ENCODE measurements at regions not wholly inside any gene's neighbourhood (a gene's known extent, or its start where the extent isn't known, plus 50 kb on each side); places are given as distances from the start of the nearest gene placed in this dataset.

DNA sequence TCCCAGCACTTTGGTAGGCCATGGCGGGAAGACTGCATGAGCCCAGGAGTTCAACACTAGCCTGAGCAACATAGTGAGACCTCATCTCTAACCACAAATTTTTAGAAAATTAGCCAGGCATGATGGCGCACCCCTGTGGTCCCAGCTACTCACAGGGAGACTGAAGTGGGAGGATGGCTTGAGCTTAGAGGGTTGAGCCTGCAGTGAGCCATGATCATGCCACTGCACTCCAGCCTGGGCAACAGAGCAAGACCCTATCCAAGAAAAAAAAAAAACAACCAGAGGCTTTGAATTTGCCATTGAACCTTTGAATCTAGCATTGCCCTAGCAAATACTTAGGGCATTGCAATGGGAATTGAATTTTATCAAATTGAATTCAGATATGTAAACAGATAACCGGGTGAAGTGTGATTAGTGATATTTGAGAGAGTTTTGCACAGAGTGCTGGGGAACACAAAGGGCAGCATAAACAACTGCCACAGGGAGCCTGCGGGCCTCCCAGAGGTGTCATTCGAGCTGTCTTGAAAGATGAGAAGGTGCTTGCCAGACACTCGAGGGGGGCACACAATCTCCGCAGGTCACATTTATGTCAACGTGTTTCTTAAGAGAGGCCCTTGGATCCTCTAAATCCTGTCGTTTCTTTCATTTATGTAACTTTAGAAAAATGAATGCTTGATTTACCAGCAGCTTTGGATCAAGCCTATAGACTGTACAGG lies 200.3 kb downstream of the AASDH start:
- no peak for TF ChIP-seq SIN3A (IDR thresholded peaks at IDR 0.05; ENCODE audit: borderline replicate concordance, insufficient read depth, low read length)
- TF ChIP-seq, protein P1, sequence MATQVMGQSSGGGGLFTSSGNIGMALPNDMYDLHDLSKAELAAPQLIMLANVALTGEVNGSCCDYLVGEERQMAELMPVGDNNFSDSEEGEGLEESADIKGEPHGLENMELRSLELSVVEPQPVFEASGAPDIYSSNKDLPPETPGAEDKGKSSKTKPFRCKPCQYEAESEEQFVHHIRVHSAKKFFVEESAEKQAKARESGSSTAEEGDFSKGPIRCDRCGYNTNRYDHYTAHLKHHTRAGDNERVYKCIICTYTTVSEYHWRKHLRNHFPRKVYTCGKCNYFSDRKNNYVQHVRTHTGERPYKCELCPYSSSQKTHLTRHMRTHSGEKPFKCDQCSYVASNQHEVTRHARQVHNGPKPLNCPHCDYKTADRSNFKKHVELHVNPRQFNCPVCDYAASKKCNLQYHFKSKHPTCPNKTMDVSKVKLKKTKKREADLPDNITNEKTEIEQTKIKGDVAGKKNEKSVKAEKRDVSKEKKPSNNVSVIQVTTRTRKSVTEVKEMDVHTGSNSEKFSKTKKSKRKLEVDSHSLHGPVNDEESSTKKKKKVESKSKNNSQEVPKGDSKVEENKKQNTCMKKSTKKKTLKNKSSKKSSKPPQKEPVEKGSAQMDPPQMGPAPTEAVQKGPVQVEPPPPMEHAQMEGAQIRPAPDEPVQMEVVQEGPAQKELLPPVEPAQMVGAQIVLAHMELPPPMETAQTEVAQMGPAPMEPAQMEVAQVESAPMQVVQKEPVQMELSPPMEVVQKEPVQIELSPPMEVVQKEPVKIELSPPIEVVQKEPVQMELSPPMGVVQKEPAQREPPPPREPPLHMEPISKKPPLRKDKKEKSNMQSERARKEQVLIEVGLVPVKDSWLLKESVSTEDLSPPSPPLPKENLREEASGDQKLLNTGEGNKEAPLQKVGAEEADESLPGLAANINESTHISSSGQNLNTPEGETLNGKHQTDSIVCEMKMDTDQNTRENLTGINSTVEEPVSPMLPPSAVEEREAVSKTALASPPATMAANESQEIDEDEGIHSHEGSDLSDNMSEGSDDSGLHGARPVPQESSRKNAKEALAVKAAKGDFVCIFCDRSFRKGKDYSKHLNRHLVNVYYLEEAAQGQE (IDR thresholded peaks at IDR 0.05; ENCODE audit: insufficient read depth in 1 of 2, low read depth in 2 of 2, low read length in 2 of 2), result no peak
- TF ChIP-seq TAF1 (IDR thresholded peaks at IDR 0.05; ENCODE audit: borderline replicate concordance, insufficient read depth, low read length), result no peak
- TF ChIP-seq POLR2AphosphoS5 (IDR thresholded peaks at IDR 0.05; ENCODE audit: low read depth, low read length), result no peak
- TF ChIP-seq FOXP2 (optimal IDR thresholded peaks at IDR 0.05; ENCODE audit: borderline replicate concordance, extremely low read depth, extremely low read length, insufficient read depth), result no peak

- no peak for TF ChIP-seq SIN3A (IDR thresholded peaks at IDR 0.05; ENCODE audit: borderline replicate concordance, insufficient read depth, low read length)
- TF ChIP-seq, protein P1 (IDR thresholded peaks at IDR 0.05; ENCODE audit: insufficient read depth in 1 of 2, low read depth in 2 of 2, low read length in 2 of 2), result no peak
- no peak for TF ChIP-seq POLR2AphosphoS5 (IDR thresholded peaks at IDR 0.05; ENCODE audit: low read depth, low read length)
- no peak for TF ChIP-seq FOXP2 (optimal IDR thresholded peaks at IDR 0.05; ENCODE audit: borderline replicate concordance, extremely low read depth, extremely low read length, insufficient read depth)
- no peak for TF ChIP-seq TAF1 (IDR thresholded peaks at IDR 0.05; ENCODE audit: borderline replicate concordance, insufficient read depth, low read length)
Measured at GRCh38 chr4:56185901-56186300, 201.4 kb downstream of the AASDH start.

DNA sequence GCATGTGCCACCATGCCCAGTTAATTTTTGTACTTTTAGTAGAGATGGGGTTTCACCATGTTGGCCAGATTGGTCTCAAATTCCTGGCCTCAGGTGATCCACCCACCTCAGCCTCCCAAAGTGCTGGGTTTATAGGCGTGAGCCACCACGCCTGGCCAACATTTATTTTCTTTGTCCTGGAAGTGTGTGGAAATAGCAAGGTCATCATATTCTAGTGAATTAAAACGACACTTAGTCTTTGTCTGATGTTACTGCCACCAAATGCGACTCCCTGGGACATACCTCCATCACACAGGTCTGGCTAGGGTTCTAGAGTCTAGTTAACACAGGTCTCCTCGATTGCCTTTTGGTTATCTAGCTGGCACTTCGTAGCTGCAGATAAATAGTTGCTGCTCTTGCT lies 203.1 kb downstream of the AASDH start:
- TF ChIP-seq SIN3A (IDR thresholded peaks at IDR 0.05; ENCODE audit: borderline replicate concordance, insufficient read depth, low read length), result no peak
- TF ChIP-seq, protein P1 (IDR thresholded peaks at IDR 0.05; ENCODE audit: insufficient read depth in 1 of 2, low read depth in 2 of 2, low read length in 2 of 2), result no peak
- no peak for TF ChIP-seq TAF1 (IDR thresholded peaks at IDR 0.05; ENCODE audit: borderline replicate concordance, insufficient read depth, low read length)
- TF ChIP-seq POLR2AphosphoS5 (IDR thresholded peaks at IDR 0.05; ENCODE audit: low read depth, low read length), result no peak
- TF ChIP-seq FOXP2 (optimal IDR thresholded peaks at IDR 0.05; ENCODE audit: borderline replicate concordance, extremely low read depth, extremely low read length, insufficient read depth), result no peak

DNA sequence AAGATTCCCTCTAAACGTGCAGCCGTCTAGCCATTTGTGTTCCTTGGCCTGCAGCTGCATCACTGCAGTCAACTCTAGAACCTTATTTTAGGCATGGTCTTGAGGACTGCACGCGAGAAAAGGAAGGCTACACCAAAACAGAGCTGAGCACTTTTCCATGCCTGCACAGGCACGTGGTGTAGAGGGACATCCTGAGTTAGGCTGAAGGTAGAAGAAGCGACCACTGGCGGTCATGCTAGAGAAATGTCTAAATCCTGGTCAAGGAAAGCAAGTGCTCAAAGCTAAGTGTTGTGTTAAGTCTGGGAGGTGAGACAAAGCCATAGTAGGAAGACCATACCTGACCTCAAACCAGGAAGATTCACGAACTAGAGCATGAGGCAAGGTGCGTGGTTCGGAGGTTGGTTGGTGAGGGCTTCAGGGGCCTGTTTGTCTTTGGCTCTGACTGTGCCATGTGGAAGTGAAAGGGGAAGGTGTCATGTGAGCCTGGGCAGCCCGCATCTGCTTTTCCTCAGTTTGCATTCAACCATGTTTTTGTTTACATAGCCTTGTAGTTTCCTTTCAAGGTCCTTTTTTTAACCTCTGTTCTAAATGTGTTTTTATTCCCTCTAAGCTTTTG lies 203.8 kb downstream of the AASDH start:
- no peak for TF ChIP-seq SIN3A (IDR thresholded peaks at IDR 0.05; ENCODE audit: borderline replicate concordance, insufficient read depth, low read length)
- TF ChIP-seq POLR2AphosphoS5 (IDR thresholded peaks at IDR 0.05; ENCODE audit: low read depth, low read length), result no peak
- no peak for TF ChIP-seq FOXP2 (optimal IDR thresholded peaks at IDR 0.05; ENCODE audit: borderline replicate concordance, extremely low read depth, extremely low read length, insufficient read depth)
- TF ChIP-seq, protein P1 (IDR thresholded peaks at IDR 0.05; ENCODE audit: insufficient read depth in 1 of 2, low read depth in 2 of 2, low read length in 2 of 2), result no peak
